ENCODE measurements at regions not wholly inside any gene's neighbourhood (a gene's known extent, or its start where the extent isn't known, plus 50 kb on each side); places are given as distances from the start of the nearest gene placed in this dataset.

- Histone ChIP-seq H3K9me3 (ENCODE audit: severe bottlenecking) (no peaks in the 10 kb centered on the region), H3K27me3 (ENCODE audit: insufficient read depth, low read depth, severe bottlenecking) (no peaks in the 10 kb centered on the region), H3K36me3 (no peaks in the 10 kb centered on the region), H3K27ac (no peak overlapping the region), H3K4me3 (ENCODE audit: low read depth, low read length) (no peak overlapping the region)
- no peak for DNase-seq
- TF ChIP-seq CTCF (IDR thresholded peaks at IDR 0.05; ENCODE audit: low read depth, low read length), result no peak
Measured at GRCh38 chr16:35626041-35626440, 2166.6 kb downstream of the TP53TG3F start.

- no peaks in the 10 kb centered on the region for H3K9me3 ChIP-seq (ENCODE audit: severe bottlenecking)
Measured at GRCh38 chr16:35628976-35629375, 2169.6 kb downstream of the TP53TG3F start.

GRCh38 chr16:35631261-35631945 is 2172.0 kb downstream of the TP53TG3F start:
- no peaks in the 10 kb centered on the region for H3K36me3 ChIP-seq
- DNase-seq, result no peak
- H3K9me3 ChIP-seq (ENCODE audit: severe bottlenecking), result no peaks in the 10 kb centered on the region

More at GRCh38 chr16:35628976-35629375, 2169.6 kb downstream of the TP53TG3F start:
- H3K27me3 ChIP-seq (ENCODE audit: insufficient read depth, low read depth, severe bottlenecking), result no peaks in the 10 kb centered on the region
- 0 out of 2 replicates have a peak overlapping the region, but pooled peaks have one; percentile 24 for H3K27ac ChIP-seq
- no peaks in the 10 kb centered on the region for H3K36me3 ChIP-seq
- DNase-seq, result peak; percentile 35
- H3K4me3 ChIP-seq (ENCODE audit: low read depth, low read length), result no peak overlapping the region
- TF ChIP-seq CTCF (IDR thresholded peaks at IDR 0.05; ENCODE audit: low read depth, low read length), result no peak

DNA sequence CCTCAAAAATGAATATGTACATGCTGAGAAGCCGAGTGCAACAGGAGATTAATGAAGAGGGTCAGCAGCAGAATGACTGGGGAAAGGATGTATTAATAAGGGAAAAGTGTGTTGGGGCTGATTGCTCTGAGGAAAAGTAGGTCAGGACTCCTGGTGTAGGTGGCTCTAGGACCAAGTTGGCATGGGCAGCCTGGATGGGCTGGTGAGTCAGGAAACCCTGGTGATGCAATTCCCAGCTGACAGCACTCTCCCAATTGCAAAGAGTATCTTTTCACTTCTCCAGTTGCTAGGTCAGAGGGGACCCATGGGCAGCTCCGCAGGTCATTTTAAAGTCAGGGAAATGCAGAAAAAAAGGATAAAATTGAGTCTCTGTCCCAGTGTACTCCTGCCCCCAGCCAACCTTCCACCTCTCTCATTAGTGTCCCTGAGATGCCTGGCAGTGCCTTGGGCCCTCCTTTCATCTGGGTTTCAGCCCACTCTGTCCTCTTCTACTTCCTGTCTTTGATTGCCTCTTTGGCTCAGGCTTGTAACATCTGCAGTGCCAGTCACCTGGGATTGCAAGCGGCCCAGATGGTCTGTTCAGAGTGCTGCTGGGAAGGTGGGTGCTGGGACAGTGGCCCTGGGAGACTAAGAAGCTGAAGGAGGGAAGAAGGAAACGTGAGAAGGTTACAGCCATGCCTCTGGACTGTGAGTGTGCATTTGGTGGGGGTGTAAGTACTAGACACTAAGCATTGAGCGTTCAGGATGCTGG is 2177.2 kb downstream of the TP53TG3F start:
- Histone ChIP-seq H3K27me3 (ENCODE audit: insufficient read depth, low read depth, severe bottlenecking) (no peaks in the 10 kb centered on the region), H3K4me3 (ENCODE audit: low read depth, low read length) (no peak overlapping the region), H3K9me3 (ENCODE audit: severe bottlenecking) (no peaks in the 10 kb centered on the region), H3K27ac (no peak overlapping the region), H3K36me3 (no peaks in the 10 kb centered on the region)
- DNase-seq, result no peak
- TF ChIP-seq CTCF (IDR thresholded peaks at IDR 0.05; ENCODE audit: low read depth, low read length), result no peak

More at GRCh38 chr16:35631261-35631945, 2172.0 kb downstream of the TP53TG3F start:
- no peak for TF ChIP-seq CTCF (IDR thresholded peaks at IDR 0.05; ENCODE audit: low read depth, low read length)
- H3K27me3 ChIP-seq (ENCODE audit: insufficient read depth, low read depth, severe bottlenecking), result no peaks in the 10 kb centered on the region
- no peak overlapping the region for H3K27ac ChIP-seq
- no peak overlapping the region for H3K4me3 ChIP-seq (ENCODE audit: low read depth, low read length)

DNA sequence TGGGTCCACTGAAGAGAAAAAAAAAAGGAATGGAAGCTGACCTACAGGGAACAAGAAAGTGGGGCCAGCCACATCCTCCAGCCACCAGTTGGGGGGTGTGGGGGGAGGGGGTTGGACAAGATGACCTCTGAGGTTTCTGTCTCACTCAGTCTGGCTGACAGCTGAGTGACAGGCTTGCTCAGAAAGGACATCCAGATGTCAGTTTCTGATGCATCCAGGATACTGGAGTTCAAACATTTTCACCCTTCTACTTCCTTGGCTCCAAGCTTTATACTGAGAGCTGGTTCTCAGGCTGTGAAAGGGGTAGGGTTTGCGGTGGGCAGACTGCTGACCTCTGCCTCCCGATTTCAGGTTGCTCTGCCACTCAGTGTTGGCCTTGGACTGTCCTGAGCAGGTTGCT is 2178.3 kb downstream of the TP53TG3F start:
- H3K4me3 ChIP-seq (ENCODE audit: low read depth, low read length), result no peak overlapping the region
- H3K27ac ChIP-seq, result no peak overlapping the region
- no peak for TF ChIP-seq CTCF (IDR thresholded peaks at IDR 0.05; ENCODE audit: low read depth, low read length)
- no peaks in the 10 kb centered on the region for H3K36me3 ChIP-seq
- H3K27me3 ChIP-seq (ENCODE audit: insufficient read depth, low read depth, severe bottlenecking), result no peaks in the 10 kb centered on the region
- no peaks in the 10 kb centered on the region for H3K9me3 ChIP-seq (ENCODE audit: severe bottlenecking)
- no peak for DNase-seq

Measured in WERI-Rb-1 (cell line).